BE2C (cell line): ENCODE measurements at regions not wholly inside any gene's neighbourhood (a gene's known extent, or its start where the extent isn't known, plus 50 kb on each side); places are given as distances from the start of the nearest gene placed in this dataset.
"Not testable (repeated sequence)": the region's sequence is repeated elsewhere in the genome, so short reads cannot be mapped to it uniquely, and the experiment has no call there.

ENCODE experiments used
- DNase-seq: peaks from one replicate; pipeline ENCODE4 v3.0.0-alpha.2; 2020
- H3K27me3 ChIP-seq: fragments of 250-450 bp; sonication (Bioruptor Pico); 2 replicates; pipeline ENCODE4 v1.5.1; 2020; ENCODE audit warnings: mild to moderate bottlenecking
- H3K36me3 ChIP-seq: fragments of 250-450 bp; sonication (Bioruptor Pico); 2 replicates; pipeline ENCODE4 v1.5.1; 2020; ENCODE audit warnings: mild to moderate bottlenecking
- H3K4me1 ChIP-seq: fragments of 250-450 bp; sonication (Bioruptor Pico); 2 replicates; pipeline ENCODE4 v1.5.1; 2020
- H3K4me3 ChIP-seq: 2 replicates; pipeline ENCODE4 v1.5.1; 2011; ENCODE audit warnings: low read depth, low read length
- H3K9me3 ChIP-seq: fragments of 250-450 bp; sonication (Bioruptor Pico); 2 replicates; pipeline ENCODE4 v1.5.1; 2020
- TF ChIP-seq, protein P1 (sequence below): IDR thresholded peaks from 2 replicates; pipeline ENCODE4 v1.5.1; 2012; ENCODE audit warnings: mild to moderate bottlenecking, low read depth, low read length

DNA sequence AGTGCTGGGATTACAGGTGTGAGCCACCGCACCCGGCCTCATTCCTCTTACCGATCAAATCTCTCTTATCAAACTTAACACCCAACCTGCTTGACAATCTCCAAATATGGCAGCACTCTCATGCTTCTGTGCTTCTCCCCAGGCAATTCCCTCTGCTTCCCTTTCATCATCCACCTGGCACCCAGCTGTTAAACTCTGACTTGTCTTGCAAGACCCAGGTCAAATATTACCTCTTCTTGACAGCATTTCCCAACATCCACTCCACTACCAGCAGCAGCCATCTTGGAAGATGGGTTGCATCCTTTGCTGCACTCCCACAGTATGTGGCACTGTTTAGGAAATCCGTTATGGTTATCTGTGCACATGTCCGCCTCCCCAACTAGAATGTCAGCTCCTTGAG is 113.6 kb downstream of the ACTL7B start:
- no peak for DNase-seq
- Histone ChIP-seq H3K27me3 (peaks cover 6% of the 10 kb centered on the region; the same call in 1 of the 2 replicates), H3K4me1 (no peaks in the 10 kb centered on the region), H3K9me3 (no peaks in the 10 kb centered on the region), H3K36me3 (no peaks in the 10 kb centered on the region), H3K4me3 (no peak overlapping the region)
- TF ChIP-seq, protein P1, sequence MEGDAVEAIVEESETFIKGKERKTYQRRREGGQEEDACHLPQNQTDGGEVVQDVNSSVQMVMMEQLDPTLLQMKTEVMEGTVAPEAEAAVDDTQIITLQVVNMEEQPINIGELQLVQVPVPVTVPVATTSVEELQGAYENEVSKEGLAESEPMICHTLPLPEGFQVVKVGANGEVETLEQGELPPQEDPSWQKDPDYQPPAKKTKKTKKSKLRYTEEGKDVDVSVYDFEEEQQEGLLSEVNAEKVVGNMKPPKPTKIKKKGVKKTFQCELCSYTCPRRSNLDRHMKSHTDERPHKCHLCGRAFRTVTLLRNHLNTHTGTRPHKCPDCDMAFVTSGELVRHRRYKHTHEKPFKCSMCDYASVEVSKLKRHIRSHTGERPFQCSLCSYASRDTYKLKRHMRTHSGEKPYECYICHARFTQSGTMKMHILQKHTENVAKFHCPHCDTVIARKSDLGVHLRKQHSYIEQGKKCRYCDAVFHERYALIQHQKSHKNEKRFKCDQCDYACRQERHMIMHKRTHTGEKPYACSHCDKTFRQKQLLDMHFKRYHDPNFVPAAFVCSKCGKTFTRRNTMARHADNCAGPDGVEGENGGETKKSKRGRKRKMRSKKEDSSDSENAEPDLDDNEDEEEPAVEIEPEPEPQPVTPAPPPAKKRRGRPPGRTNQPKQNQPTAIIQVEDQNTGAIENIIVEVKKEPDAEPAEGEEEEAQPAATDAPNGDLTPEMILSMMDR, result no peak

DNA sequence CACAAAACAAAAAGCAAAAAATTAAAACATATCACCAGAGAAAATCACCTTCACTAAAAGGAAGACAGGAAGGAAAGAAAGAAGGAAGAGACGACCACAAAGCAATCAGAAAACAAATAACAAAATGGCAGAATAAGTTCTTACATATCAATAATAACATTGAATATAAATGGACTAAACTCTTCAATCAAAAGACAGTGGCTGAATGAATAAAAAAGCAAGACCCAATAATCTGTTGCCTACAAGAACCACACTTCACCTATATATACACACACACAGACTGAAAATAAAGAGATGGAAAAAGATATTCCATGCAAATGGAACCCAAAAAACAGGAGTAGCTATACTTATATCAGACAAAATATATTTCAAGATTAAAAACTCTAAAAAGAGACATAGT is 124.5 kb downstream of the ACTL7B start:
- not testable (repeated sequence) for H3K36me3 ChIP-seq, H3K4me1 ChIP-seq, H3K4me3 ChIP-seq, H3K9me3 ChIP-seq, H3K27me3 ChIP-seq, DNase-seq

DNA sequence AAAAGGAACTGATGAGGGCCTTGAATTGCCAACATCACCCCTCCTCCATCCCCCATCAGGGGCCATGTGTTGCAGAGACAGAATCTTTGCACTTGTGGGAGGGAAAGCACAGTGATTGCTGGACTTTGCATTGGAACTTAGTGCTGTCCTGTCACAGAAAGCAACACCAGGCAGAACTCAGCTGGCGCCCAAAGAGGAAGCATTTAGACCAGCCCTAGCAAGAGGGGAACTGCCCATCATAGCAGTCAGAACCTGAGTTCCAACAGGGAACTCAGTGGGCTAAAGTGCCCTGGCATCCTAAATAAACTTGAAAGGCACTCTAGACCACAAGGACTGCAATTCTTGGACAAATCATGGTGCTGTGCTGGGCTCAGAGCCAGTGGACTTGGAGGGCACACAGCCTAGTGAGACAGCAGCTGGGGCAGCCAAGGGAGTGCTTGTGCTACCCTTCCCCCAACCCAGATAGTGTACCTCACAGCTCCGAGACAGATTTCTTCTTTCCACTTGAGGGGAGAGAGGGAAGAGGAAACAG is 128.1 kb downstream of the ACTL7B start:
- TF ChIP-seq, protein P1, result no peak
- Histone ChIP-seq H3K4me3 (no peak overlapping the region), H3K9me3 (no peaks in the 10 kb centered on the region), H3K36me3 (no peaks in the 10 kb centered on the region), H3K4me1 (no peaks in the 10 kb centered on the region), H3K27me3 (no peaks in the 10 kb centered on the region)
- DNase-seq, result no peak

DNA sequence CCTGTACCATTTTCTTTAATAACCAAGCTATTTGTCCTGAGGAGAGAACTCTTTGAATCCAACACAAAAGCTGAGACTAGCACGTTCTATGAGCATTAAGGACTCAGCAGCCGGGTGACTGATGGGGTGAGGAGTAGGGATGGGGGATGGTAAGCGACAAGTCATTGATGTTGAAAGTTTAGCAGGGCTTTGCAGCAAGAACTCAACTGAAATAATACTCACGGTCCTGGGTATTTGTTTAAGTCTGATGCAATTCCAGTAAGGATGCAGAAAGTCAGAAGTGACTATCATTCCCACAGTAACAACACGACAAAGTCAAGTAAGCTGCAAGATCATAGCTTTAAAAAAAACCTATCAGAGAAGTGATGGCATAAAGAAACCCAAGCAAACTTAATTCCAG is 131.1 kb downstream of the ACTL7B start:
- Histone ChIP-seq H3K9me3 (no peaks in the 10 kb centered on the region), H3K27me3 (no peaks in the 10 kb centered on the region), H3K4me3 (no peak overlapping the region), H3K36me3 (no peaks in the 10 kb centered on the region), H3K4me1 (no peaks in the 10 kb centered on the region)
- DNase-seq, result no peak
- TF ChIP-seq, protein P1, result no peak

DNA sequence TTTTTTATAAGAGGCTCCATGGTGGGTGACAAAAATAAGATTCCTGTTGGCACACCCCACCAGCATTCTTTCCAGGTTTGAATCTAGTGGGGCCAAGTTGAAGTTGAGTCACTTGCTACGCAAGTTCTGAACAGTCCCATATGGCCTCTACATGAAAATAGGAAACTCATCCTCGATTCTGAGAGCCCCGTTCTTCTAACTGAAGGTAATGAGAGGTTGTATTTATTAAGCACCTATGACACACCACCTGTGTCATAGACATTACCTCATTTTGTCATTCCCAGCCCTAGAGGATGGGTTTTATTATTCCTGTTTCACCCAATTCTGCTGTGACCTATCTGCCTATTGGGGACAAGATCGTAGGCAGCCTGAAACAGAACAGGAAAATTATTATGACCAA is 131.7 kb downstream of the ACTL7B start:
- Histone ChIP-seq H3K36me3 (no peaks in the 10 kb centered on the region), H3K4me3 (no peak overlapping the region), H3K9me3 (no peaks in the 10 kb centered on the region), H3K4me1 (no peaks in the 10 kb centered on the region), H3K27me3 (no peaks in the 10 kb centered on the region)
- TF ChIP-seq, protein P1, result no peak
- DNase-seq, result no peak

DNA sequence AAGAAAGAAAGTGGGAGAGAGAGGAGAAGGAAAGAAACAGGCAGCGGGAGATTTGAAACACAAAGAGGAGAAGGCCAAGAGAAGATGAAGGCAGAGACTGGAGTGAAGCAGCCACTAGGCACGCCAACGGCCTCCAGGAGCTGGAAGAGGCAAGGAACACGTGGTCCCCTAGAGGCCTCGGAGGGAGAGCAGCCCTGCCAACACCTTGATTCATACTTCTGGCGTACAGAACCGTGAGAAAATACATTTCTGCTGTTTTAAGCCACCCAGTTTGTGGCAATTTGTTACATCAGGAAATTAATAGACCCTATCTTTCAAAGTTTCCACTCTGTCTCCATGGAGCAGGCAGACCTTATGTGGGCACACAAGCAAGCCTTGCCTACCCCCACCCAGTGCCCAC is 133.4 kb downstream of the ACTL7B start:
- TF ChIP-seq, protein P1, result no peak
- no peaks in the 10 kb centered on the region for H3K9me3 ChIP-seq
- no peaks in the 10 kb centered on the region for H3K4me1 ChIP-seq
- H3K36me3 ChIP-seq, result no peaks in the 10 kb centered on the region
- no peaks in the 10 kb centered on the region for H3K27me3 ChIP-seq
- DNase-seq, result no peak
- H3K4me3 ChIP-seq, result no peak overlapping the region

GRCh38 chr9:108720191-108720642 is 135.6 kb downstream of the ACTL7B start:
- no peaks in the 10 kb centered on the region for H3K9me3 ChIP-seq
- H3K36me3 ChIP-seq, result no peaks in the 10 kb centered on the region
- no peak for DNase-seq
- no peak overlapping the region for H3K4me3 ChIP-seq
- TF ChIP-seq, protein P1, result no peak
- no peaks in the 10 kb centered on the region for H3K27me3 ChIP-seq
- H3K4me1 ChIP-seq, result no peaks in the 10 kb centered on the region
